ENCODE measurements at regions not wholly inside any gene's neighbourhood (a gene's known extent, or its start where the extent isn't known, plus 50 kb on each side); places are given as distances from the start of the nearest gene placed in this dataset.

- TF ChIP-seq, protein P1, sequence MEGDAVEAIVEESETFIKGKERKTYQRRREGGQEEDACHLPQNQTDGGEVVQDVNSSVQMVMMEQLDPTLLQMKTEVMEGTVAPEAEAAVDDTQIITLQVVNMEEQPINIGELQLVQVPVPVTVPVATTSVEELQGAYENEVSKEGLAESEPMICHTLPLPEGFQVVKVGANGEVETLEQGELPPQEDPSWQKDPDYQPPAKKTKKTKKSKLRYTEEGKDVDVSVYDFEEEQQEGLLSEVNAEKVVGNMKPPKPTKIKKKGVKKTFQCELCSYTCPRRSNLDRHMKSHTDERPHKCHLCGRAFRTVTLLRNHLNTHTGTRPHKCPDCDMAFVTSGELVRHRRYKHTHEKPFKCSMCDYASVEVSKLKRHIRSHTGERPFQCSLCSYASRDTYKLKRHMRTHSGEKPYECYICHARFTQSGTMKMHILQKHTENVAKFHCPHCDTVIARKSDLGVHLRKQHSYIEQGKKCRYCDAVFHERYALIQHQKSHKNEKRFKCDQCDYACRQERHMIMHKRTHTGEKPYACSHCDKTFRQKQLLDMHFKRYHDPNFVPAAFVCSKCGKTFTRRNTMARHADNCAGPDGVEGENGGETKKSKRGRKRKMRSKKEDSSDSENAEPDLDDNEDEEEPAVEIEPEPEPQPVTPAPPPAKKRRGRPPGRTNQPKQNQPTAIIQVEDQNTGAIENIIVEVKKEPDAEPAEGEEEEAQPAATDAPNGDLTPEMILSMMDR (IDR thresholded peaks at IDR 0.05) = no peak
- no peak for TF ChIP-seq EZH2 (IDR thresholded peaks at IDR 0.05; ENCODE audit: borderline replicate concordance, insufficient read depth, low read depth, low read length, poor library complexity, severe bottlenecking)
These were observed 229.4 kb upstream of the GATB start for GRCh38 chr4:151990201-151990600.

All from B cell (primary cell).